GM12878 (cell line): ENCODE measurements at regions not wholly inside any gene's neighbourhood (a gene's known extent, or its start where the extent isn't known, plus 50 kb on each side); places are given as distances from the start of the nearest gene placed in this dataset.

Experiments used
- ATAC-seq: fragments of 200-7000 bp; cut with Tn5 transposase; 3 replicates; pipeline ENCODE4 v1.9.1; 2020; ENCODE audit warnings: mild to moderate bottlenecking, moderate library complexity
- BruUV-seq: library from RNA; stranded (reverse); fragments of 400-500 nt; replicated peaks from 2 replicates; lab custom pipeline; 2021; lab: Mats Ljungman, UMichigan
- CTCF ChIA-PET: fragments of 300-600 bp; sonication (Branson Sonifier 250); formaldehyde crosslinking; extraction: SDS; loops from one replicate; lab custom pipeline; 2021; ENCODE audit warnings: inconsistent platforms; lab: Yijun Ruan, JAX
- POLR2A ChIA-PET: fragments of 350-600 bp; formaldehyde crosslinking; extraction: SDS; loops from one replicate; lab custom pipeline; 2021; ENCODE audit warnings: inconsistent platforms; lab: Charles Lee
- RAD21 ChIA-PET: fragments of 300-600 bp; sonication (Branson Sonifier 250); formaldehyde crosslinking; loops from one replicate; lab custom pipeline; 2023; ENCODE audit warnings: antibody characterized with exemption; ENCODE audit not compliant: unreplicated experiment; lab: Charles Lee
- SMC1A ChIA-PET: fragments of 300-600 bp; sonication (Branson Sonifier 250); formaldehyde crosslinking; loops from one replicate; lab custom pipeline; 2023; ENCODE audit not compliant: unreplicated experiment, uncharacterized antibody; lab: Charles Lee
- DNase-seq: peaks from one replicate; pipeline ENCODE4 v3.0.0-alpha.2; 2011; ENCODE audit warnings: low read depth, low spot score
- FAIRE-seq: peaks from 3 replicates; lab custom pipeline; 2011; peaks lifted over from hg19 to GRCh38; lab: Jason Lieb, UNC
- H2AFZ ChIP-seq: 2 replicates; pipeline ENCODE4 v1.6.0; 2011; ENCODE audit warnings: low read depth, low read length, control low read depth; ENCODE audit not compliant: control insufficient read depth
- H3K27ac ChIP-seq: 2 replicates; pipeline ENCODE4 v1.5.1; 2011; ENCODE audit warnings: control low read depth; ENCODE audit not compliant: control insufficient read depth, insufficient read depth
- H3K27me3 ChIP-seq, 2 experiments: replicated peaks in 1 of 2; 2 replicates each; pipeline versions ENCODE4 v1.6.0 to v1.6.1; 2011; ENCODE audit warnings: low read length in 1 of 2; ENCODE audit not compliant: control insufficient read depth in 2 of 2, insufficient read depth in 2 of 2
- H3K36me3 ChIP-seq, 2 experiments: 2 replicates each; pipeline ENCODE4 v1.5.1; 2011; ENCODE audit warnings: low read length in 1 of 2; ENCODE audit not compliant: control insufficient read depth in 2 of 2, insufficient read depth in 2 of 2
- H3K4me1 ChIP-seq: 2 replicates; pipeline ENCODE4 v1.6.1; 2011; ENCODE audit warnings: mild to moderate bottlenecking, low read length, moderate library complexity, mixed read lengths; ENCODE audit not compliant: control insufficient read depth, insufficient read depth
- H3K4me2 ChIP-seq: 2 replicates; pipeline ENCODE4 v1.6.0; 2011; ENCODE audit warnings: control low read depth; ENCODE audit not compliant: control insufficient read depth, insufficient read depth
- H3K4me3 ChIP-seq: fragments of 200-600 bp; sonication (generic); 2 replicates; pipeline ENCODE4 v1.5.1; 2016
- H3K79me2 ChIP-seq: 2 replicates; pipeline ENCODE4 v1.6.0; 2011; ENCODE audit warnings: low read length; ENCODE audit not compliant: control insufficient read depth, insufficient read depth
- H3K9ac ChIP-seq: 2 replicates; pipeline ENCODE4 v1.8.0; 2011; ENCODE audit warnings: low read length, control low read depth, mixed read lengths; ENCODE audit not compliant: control insufficient read depth, insufficient read depth
- H3K9me3 ChIP-seq: replicated peaks from 3 replicates; pipeline ENCODE4 v1.5.1; 2011; ENCODE audit warnings: mild to moderate bottlenecking, low read length; ENCODE audit not compliant: control insufficient read depth, insufficient read depth
- H4K20me1 ChIP-seq: 2 replicates; pipeline ENCODE4 v1.6.0; 2011; ENCODE audit not compliant: control insufficient read depth, insufficient read depth
- BMI1 ChIP-seq: fragments of 450-650 bp; IDR thresholded peaks from 2 replicates; pipeline ENCODE4 v1.6.1; 2016; ENCODE audit warnings: mild to moderate bottlenecking, moderate library complexity, borderline replicate concordance
- CHD1 ChIP-seq: IDR thresholded peaks from 2 replicates; pipeline ENCODE4 v1.6.1; 2012; ENCODE audit warnings: low read depth, low read length, improper control_type of control experiment
- CUX1 ChIP-seq: IDR thresholded peaks from 2 replicates; pipeline ENCODE4 v1.6.1; 2012; ENCODE audit warnings: improper control_type of control experiment, low read depth, low read length; ENCODE audit not compliant: insufficient replicate concordance
- DPF2 ChIP-seq: fragments of 450-650 bp; IDR thresholded peaks from 2 replicates; pipeline ENCODE4 v1.6.1; 2017; ENCODE audit warnings: mild to moderate bottlenecking
- EED ChIP-seq: sonication (generic); IDR thresholded peaks from 2 replicates; pipeline ENCODE4 v1.6.1; 2016; ENCODE audit warnings: antibody characterized with exemption, low read depth
- HCFC1 ChIP-seq: fragments of 150-350 bp; IDR thresholded peaks from 2 replicates; pipeline ENCODE4 v1.6.1; 2014; ENCODE audit warnings: low read length
- IKZF2 ChIP-seq, 2 experiments: fragments of 450-650 bp; IDR thresholded peaks; 2 replicates each; pipeline ENCODE4 v1.6.1; 2017; ENCODE audit warnings: mild to moderate bottlenecking in 2 of 2, moderate library complexity in 2 of 2
- JUNB ChIP-seq: IDR thresholded peaks from 2 replicates; pipeline ENCODE4 v1.6.1; 2016; ENCODE audit warnings: antibody characterized with exemption, mild to moderate bottlenecking
- KAT2A ChIP-seq: conservative IDR thresholded peaks from 2 replicates; pipeline ENCODE4 v1.6.1; 2011; ENCODE audit warnings: low read depth, low read length; ENCODE audit not compliant: control insufficient read depth
- MTA2 ChIP-seq: fragments of 450-650 bp; IDR thresholded peaks from 2 replicates; pipeline ENCODE4 v1.6.1; 2016; ENCODE audit warnings: low read depth, mild to moderate bottlenecking, moderate library complexity
- MYC ChIP-seq: IDR thresholded peaks from 2 replicates; pipeline ENCODE4 v1.6.1; 2011; ENCODE audit warnings: mild to moderate bottlenecking, low read length, moderate library complexity, inconsistent platforms; ENCODE audit not compliant: insufficient read depth, insufficient replicate concordance, insufficient read length, severe bottlenecking
- NBN ChIP-seq: fragments of 450-650 bp; IDR thresholded peaks from 2 replicates; pipeline ENCODE4 v1.6.1; 2016
- NFYB ChIP-seq: IDR thresholded peaks from 2 replicates; pipeline ENCODE4 v1.6.1; 2011; ENCODE audit warnings: low read depth, mild to moderate bottlenecking, low read length, improper control_type of control experiment, moderate library complexity; ENCODE audit not compliant: insufficient read depth
- NR2C1 ChIP-seq: fragments of 450-650 bp; IDR thresholded peaks from 2 replicates; pipeline ENCODE4 v1.6.1; 2017; ENCODE audit warnings: antibody characterized with exemption, mild to moderate bottlenecking, moderate library complexity
- POU2F2 ChIP-seq: IDR thresholded peaks from 3 replicates; pipeline ENCODE4 v1.6.1; 2011; ENCODE audit warnings: low read depth, mild to moderate bottlenecking, low read length, borderline replicate concordance
- RAD21 ChIP-seq: IDR thresholded peaks from 2 replicates; pipeline ENCODE4 v1.6.1; 2011; ENCODE audit warnings: mild to moderate bottlenecking, low read depth, low read length, moderate library complexity; ENCODE audit not compliant: insufficient read depth
- YBX1 ChIP-seq: fragments of 450-650 bp; IDR thresholded peaks from 2 replicates; pipeline ENCODE4 v1.6.1; 2016; ENCODE audit warnings: antibody characterized with exemption
- ZNF384 ChIP-seq: IDR thresholded peaks from 2 replicates; pipeline ENCODE4 v1.6.1; 2012; ENCODE audit warnings: low read depth, mild to moderate bottlenecking, low read length, improper control_type of control experiment, borderline replicate concordance
- WGBS: methylation state at CpG from one replicate; pipeline ENCODE4 v1.1.6; 2016; ENCODE audit warnings: low lambda C conversion rate; ENCODE audit not compliant: insufficient replicate concordance, insufficient coverage; ENCODE audit errors: missing lambda C conversion rate; 5-methylcytosine and 5-hydroxymethylcytosine counted together
- in situ Hi-C: fragments of 300-500 bp; cut with MboI; formaldehyde crosslinking; loops from 9 replicates; pipeline ENCODE4 v1.14.3; 2018; ENCODE audit warnings: mixed read lengths
- intact Hi-C: fragments of 100-400 bp; cut with micrococcal nuclease; formaldehyde crosslinking; loops from one replicate; pipeline ENCODE4 v1.14.2; 2022; ENCODE audit not compliant: unreplicated experiment
- TF ChIP-seq, protein P1 (sequence below), 3 experiments: IDR thresholded peaks in 2 of 3; conservative IDR thresholded peaks in 1 of 3; 2 replicates each; pipeline ENCODE4 v1.5.1; 2011; ENCODE audit warnings: low read depth in 3 of 3, low read length in 3 of 3, mild to moderate bottlenecking in 3 of 3, control low read depth in 2 of 3, moderate library complexity in 2 of 3, inconsistent platforms in 1 of 3, mixed read lengths in 1 of 3; ENCODE audit not compliant: control insufficient read depth in 2 of 3, insufficient read depth in 1 of 3; ENCODE audit errors: extremely low read depth in 1 of 3

DNA sequence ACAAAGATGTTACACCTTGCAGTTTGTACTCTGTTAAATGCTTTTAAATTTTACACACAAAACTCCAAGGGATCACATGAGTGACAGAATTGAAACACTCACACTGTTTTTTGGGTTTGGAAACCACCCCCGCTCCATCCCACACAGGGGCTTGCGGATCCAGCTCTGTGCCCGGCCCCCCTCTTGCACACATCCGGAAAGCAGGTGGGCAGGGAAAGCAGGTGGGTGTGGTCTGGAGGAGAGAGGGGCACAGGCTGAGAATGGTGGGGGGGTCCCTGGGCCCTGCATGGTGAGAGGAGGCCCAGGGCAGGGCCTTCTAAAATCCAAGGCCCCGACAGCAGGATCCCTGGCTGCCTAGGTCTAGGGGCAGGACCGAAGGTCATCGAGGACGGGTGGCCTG, 88.5 kb upstream of the HPCAL1 start:
- POLR2A ChIA-PET: no interaction called here
- no peak for TF ChIP-seq BMI1
- no peak for TF ChIP-seq ZNF384
- TF ChIP-seq MYC: no peak
- TF ChIP-seq CUX1: no peak
- no peak for TF ChIP-seq NBN
- TF ChIP-seq IKZF2 (IDR thresholded peaks at IDR 0.05): no peak
- TF ChIP-seq POU2F2: no peak
- TF ChIP-seq JUNB: no peak
- no peak for TF ChIP-seq NR2C1
- TF ChIP-seq YBX1: no peak
- TF ChIP-seq MTA2: no peak
- TF ChIP-seq HCFC1: no peak
- no peak for TF ChIP-seq RAD21
- TF ChIP-seq EED: no peak
- TF ChIP-seq KAT2A: no peak
- TF ChIP-seq, protein P1, sequence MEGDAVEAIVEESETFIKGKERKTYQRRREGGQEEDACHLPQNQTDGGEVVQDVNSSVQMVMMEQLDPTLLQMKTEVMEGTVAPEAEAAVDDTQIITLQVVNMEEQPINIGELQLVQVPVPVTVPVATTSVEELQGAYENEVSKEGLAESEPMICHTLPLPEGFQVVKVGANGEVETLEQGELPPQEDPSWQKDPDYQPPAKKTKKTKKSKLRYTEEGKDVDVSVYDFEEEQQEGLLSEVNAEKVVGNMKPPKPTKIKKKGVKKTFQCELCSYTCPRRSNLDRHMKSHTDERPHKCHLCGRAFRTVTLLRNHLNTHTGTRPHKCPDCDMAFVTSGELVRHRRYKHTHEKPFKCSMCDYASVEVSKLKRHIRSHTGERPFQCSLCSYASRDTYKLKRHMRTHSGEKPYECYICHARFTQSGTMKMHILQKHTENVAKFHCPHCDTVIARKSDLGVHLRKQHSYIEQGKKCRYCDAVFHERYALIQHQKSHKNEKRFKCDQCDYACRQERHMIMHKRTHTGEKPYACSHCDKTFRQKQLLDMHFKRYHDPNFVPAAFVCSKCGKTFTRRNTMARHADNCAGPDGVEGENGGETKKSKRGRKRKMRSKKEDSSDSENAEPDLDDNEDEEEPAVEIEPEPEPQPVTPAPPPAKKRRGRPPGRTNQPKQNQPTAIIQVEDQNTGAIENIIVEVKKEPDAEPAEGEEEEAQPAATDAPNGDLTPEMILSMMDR (IDR thresholded peaks at IDR 0.05 in 2 of 3, conservative IDR thresholded peaks at IDR 0.05 in 1 of 3; ENCODE audit: control insufficient read depth in 2 of 3, extremely low read depth in 1 of 3, insufficient read depth in 1 of 3, low read depth in 3 of 3, low read length in 3 of 3): no peak
- TF ChIP-seq NFYB: no peak
- no peak for TF ChIP-seq DPF2
- TF ChIP-seq CHD1: no peak
- TF ChIP-seq, all 136 proteins: peak for 0
- no peaks in the 10 kb centered on the region for H3K79me2 ChIP-seq
- FAIRE-seq (no peak), DNase-seq (no peak), ATAC-seq (no peak)
- H3K4me2 ChIP-seq: no peak overlapping the region
- H3K27ac ChIP-seq: no peak overlapping the region
- WGBS: 74% methylated on average over 8 of the region's 8 CpGs
- intact Hi-C loops (no loop called here), in situ Hi-C loops (no loop called here)
- no TSS peak for BruUV-seq
- H3K36me3 ChIP-seq: no peaks in the 10 kb centered on the region
- ChIA-PET CTCF (no interaction called here), RAD21 (no interaction called here), SMC1A (no interaction called here)
- H3K4me3 ChIP-seq: no peak overlapping the region
- no peaks in the 10 kb centered on the region for H3K4me1 ChIP-seq
- H3K27me3 ChIP-seq: no peaks in the 10 kb centered on the region
- H3K9me3 ChIP-seq: no peaks in the 10 kb centered on the region
- H3K9ac ChIP-seq: no peak overlapping the region
- H2AFZ ChIP-seq: no peak overlapping the region
- no peaks in the 10 kb centered on the region for H4K20me1 ChIP-seq
